ENCODE measurements at regions not wholly inside any gene's neighbourhood (a gene's known extent, or its start where the extent isn't known, plus 50 kb on each side); places are given as distances from the start of the nearest gene placed in this dataset.

DNA sequence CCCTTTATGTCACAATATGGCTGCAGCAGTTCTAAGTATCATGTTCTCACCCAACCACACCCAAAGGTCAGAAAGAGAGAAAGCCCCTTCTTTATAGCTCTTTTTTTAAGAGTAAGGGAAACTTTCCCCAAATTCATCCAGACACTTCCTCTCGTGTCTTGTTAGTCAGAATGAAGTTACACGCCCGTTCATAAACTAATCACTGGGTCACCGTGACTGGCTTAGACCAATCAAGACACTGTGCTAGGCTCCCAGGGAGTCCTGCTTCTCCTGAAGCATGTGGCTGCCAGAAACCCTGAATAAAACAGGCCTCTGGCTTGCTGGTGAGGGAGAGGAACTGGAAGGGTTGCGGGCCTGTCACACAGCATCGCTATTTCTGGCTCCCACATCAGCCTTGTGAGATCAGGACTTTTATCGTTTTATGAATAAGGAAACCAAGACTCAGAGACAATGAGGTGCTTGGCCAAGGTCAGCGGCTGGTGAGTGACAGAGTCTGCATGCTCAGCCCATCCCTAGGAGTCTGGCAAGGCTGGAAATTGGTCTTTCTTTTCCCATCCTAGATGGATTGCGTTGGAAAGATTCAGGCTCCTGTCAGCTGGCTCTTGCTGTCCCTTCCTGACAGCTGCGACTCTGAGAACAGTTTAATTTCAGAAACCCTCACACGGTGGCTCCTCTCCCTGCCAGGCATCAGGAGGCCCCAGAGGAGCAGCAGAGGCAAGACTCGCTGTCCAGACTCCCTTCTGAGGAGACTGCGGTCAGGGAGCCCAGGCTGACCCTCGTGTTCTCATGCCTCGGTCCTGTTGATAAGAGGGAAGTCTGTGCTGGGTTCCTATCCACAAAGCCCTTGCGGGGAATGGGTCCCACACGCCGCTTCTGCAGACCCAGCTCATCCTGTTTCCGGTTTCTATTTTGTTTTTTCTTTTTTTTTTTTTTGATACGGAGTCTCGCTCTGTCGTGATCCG lies 104.5 kb upstream of the TAF1B start:
- DNase-seq (ENCODE audit: low spot score): no peak

DNA sequence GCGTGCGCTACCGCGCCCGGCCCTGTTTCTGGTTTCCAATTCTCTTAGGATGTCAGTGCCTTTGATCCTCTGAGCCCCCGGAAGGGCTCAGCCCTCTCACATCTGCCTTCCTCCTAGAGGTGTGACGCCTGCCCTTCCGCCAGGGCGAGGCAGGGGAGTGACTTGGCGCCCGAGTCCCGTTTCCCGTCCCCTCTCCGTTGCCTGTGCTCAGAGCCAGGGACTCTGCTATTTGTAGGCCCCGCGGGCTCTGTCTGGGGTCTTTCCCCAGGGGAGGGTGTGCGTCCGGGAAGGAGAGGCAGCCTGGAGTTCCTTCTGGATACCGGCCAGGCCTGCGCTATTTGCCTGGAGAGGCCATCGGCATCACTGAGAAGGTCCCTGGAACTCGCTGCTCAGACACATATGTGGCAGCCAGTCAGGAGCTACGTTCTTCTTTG lies 103.7 kb upstream of the TAF1B start:
- no peak for DNase-seq (ENCODE audit: low spot score)

GRCh38 chr2:9740382-9741073 lies 102.7 kb upstream of the TAF1B start:
- DNase-seq (ENCODE audit: low spot score): no peak

- DNase-seq (ENCODE audit: low spot score): no peak
Measured at GRCh38 chr2:9741110-9741509, 102.2 kb upstream of the TAF1B start.

DNA sequence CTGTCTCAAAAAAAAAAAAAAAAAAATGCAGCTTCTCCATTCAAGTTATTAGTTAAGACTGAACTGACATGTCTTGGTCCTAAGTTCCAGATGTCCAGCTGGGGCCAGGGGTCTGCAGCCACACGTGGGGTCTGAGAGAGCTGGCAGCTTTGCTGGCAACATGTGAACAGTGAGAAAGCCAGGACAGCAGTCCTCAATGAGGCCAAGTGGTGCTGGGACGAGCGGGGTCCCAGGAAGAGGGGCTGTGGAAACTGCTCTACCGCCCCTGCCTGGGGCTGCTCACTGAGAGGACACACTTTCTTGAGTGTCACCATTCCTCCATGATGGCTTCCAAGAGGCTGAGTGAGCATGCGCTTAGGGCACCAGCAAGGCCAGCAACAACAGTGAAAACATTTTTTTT lies 100.7 kb upstream of the TAF1B start:
- no peak for DNase-seq (ENCODE audit: low spot score)

DNA sequence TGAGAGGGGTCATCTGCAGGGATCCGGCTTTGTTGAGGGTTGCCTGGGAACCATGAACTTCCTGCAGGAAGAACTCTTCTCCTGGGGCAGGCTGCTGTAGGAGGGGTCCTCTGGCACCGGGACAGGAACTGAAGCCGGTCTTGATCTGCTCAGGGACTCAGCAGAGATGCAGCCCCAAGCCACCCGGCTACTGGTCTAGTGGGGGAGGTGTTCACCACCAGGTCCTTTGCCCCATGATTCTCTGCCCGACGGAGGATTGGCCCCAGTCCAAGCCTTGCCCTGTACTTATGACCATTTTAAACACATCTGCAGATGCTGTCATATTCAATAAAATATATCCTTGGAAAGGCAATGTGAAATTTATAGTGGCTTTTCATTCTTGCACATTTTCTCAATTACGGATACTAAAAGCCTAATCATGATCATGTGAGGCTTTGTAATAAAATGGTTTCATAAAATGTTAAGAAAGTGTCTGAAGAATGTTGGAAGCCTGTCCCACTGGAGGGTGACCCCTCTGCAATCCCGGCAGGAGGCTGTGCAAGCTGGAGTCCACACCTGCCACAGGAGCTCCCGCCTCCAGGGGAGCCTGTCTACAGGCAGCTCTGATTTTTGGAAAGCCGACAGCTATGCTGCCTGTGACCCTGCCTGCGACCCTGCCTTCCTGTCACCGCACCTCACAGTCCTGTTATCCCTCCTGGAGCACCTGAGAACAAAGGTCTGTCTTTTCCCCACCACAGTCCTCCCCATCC lies 98.8 kb upstream of the TAF1B start:
- no peak for DNase-seq (ENCODE audit: low spot score)

DNA sequence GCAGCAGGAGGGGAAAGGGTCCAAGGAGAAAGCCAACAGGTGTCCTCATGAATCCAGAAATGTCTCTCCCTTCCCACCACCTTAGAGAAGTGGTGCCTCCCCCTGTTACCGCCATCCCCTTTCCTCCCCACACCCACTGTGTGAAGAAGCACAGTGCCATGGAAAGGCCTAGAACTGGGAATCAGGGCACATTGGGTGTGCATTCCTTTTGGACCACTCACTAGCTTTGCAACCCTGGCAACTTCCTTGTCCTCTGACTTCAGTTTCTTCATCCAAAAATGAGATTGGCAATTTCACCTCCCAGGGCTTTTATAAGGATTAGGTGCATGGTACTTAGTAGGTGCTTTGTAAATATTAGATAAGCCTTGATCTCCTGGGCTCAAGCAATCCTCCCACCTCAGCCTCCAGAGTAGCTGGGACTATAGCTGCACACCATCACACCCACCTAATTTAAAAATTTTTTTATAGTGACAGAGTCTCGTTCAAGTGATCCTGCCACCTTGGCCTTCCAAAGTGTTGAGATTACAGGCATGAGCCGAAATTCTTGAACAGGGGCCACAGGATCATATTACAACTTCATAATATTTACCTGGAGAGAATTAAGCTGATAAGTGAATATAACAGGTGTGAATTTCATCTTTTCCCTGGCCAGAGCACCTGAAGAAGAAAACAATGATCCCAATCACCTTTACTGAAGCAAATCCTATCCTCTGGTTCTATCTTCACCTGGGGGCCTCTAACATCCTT lies 97.9 kb upstream of the TAF1B start:
- no peak for DNase-seq (ENCODE audit: low spot score)

GRCh38 chr2:9747396-9747795 lies 95.9 kb upstream of the TAF1B start:
- no peak for DNase-seq (ENCODE audit: low spot score)

- no peak for DNase-seq (ENCODE audit: low spot score)
Measured at GRCh38 chr2:9748577-9748976, 94.7 kb upstream of the TAF1B start.

GRCh38 chr2:9749546-9750223 lies 93.6 kb upstream of the TAF1B start:
- no peak for DNase-seq (ENCODE audit: low spot score)

DNA sequence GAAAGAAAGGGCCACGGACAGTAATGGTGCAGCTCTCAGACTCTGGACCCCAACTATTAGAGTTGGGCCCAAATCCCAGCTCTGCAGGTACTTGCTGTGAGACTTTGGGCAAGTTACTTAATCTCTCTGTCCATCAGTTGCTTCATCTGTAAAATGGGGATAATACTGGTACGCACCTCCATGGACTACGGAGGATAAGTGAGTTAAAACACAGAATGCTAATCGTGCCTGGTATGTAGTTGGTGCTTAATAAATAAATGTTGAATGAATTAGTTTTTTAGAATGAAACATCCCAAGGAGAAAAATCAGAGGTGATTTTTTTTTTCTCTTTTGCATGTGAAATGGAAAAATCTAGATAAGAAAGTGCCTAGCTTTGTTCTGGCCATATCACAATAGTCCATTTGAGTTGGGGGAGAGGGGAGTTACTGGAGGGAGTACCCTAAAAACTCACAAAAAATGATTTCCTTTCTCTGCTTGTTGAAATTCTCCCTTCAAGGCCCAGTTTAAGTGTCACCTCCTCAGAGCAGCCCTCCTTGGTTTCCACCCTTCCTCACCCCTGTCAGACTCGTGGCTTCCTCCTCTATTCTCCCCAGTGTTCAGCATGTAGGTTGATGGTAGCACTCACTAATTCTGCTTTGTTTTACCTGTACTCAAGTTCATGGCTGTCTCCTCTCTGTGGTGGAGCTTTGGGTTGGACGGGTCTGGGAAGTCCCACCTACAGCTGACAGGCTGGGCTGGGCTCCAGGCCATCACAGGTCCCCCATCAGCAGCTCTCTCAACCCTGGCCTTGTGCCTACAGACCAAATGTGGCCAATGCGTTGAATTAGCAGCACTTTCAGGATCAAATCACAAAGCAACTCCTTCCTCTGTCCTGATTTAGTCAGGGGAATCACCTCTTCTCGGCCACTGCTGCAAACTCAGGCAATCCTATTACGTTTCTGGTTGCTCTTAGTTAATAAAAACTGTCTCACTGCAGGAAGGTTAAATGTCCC lies 92.8 kb upstream of the TAF1B start:
- no peak for DNase-seq (ENCODE audit: low spot score)

DNA sequence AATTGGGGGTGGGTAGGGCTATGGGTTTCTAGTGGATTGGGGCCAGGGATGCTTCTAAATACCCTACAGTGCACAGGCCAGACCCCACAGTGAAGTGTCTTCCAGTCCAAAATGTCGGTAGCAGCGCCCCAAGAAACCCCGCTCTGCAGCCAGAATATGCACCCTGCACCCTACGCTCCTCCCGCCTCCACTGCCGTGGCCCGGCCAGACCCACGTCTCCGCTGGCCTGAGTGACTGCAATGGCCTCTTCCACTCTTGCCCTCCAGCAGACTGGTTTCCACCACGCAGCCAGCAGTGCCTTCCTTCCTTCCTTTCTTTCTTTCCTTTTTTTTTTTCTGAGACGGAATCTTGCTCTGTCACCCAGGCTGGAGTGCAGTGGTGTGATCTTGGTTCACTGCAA lies 91.4 kb upstream of the TAF1B start:
- DNase-seq (ENCODE audit: low spot score): no peak

- no peak for DNase-seq (ENCODE audit: low spot score)
Measured at GRCh38 chr2:9752441-9753275, 90.6 kb upstream of the TAF1B start.

DNA sequence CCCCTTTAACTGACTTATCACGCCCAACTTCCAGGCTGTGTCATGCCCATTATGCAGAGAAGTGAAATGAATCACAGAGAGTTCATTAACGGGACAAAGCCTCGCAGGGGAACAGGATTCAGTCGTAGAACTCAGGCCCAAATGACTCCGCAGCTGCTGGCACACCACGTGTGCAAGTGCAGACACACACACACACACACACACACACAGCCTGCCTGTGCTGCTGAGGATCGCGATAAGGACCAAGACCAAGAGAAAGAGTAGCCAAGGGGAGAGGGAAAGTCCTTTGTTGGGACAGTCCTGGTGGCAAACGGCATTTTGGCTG lies 90.0 kb upstream of the TAF1B start:
- DNase-seq (ENCODE audit: low spot score): peak; percentile 27

DNA sequence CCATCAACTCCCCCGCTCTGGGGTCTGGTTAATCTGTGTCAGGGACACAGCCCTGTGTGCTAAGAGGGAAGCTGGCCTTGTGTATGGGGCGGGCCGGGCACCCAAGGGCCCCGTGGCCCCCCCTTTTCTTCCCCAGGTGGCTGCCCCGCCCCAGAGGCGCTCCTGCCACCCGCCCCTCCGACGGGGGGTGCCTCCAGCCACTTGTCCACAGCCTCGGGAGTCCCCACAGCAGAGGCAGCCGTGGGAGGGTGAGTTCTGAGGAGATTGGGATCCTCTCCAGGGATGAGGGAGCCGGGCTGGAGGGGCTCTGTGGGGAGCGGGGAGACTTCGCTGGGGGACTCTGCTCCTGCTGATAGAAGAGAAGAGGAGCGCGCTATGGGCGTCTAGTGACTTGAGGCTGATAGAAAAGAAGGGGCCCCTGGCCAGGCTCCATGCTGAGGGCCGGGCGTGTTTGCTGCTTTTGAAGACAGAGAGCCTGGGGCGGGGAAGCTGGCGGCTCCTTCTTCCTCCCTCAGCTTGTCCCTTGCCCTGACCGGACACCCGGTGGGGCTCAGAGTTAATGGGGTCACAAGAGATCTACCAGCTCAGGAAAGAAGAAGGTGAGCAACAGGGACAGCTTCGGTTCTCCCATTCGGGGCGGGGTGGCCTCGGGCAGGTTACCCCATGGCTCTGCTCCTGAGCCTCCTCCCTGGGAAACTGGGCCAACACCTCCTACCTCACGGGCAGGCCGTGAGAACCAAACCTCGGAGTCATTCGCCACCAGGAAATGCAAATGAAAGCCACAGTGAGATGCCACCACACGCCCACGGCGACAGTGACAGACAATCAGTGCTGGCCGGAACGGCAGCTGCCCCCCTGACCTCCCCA lies 89.4 kb upstream of the TAF1B start:
- no peak for DNase-seq (ENCODE audit: low spot score)

DNA sequence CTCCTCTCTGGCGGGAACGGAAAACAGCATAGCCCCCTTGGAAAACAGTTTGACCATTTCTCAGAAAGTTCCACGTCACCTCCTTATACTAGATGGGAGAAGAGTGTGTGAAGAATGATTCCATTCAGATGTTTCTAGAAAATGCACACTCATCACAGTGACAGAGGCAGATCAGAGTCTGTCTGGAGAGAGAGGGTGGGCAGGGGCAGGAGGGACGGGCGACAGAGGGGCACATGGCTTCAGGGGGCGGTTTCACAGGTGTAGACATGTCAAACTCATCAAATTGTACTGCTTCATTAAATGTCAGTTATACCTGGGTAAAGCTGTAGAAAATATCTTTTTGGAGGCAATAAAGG lies 88.8 kb upstream of the TAF1B start:
- DNase-seq (ENCODE audit: low spot score): no peak

DNA sequence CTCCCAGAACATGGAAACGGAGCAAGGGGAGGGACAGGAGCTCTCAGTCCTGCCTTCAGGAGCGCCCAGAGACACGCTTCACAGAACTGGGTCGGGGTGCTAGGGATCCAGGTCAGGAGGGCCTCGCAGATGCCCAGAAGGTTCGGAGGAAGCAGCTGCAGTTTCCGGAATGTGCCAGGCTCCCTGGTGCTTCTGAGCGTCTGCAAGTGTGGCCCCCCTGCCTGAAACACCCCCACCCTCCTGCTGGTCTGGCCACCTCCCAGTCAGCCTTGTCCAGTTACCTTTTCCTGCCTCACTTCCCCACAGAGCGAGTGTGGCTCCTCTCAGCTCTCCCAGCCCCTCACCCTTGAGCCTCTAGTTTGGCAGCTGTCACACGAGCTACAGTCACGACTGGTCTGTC lies 88.3 kb upstream of the TAF1B start:
- DNase-seq (ENCODE audit: low spot score): no peak

DNA sequence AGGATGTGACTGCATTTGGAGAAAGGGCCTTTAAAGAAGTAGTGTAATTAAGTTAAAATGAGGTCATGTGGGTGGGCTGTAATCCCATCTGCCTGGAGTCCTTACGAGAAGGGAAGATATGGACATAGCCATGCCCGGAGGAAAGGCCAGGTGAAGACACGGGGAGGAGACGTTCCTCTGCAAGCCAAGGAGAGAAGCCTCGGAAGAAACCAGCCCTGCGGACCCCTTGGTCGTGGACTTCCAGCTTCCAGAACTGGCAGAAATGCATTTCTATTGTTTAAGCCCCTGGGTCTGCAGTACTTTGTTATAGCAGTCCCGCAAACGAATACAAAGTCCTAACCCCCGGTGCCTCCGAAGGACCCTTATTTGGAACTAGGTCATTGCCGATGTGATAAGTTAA lies 87.6 kb upstream of the TAF1B start:
- DNase-seq (ENCODE audit: low spot score): no peak
